Liver (tissue), 8 donors: ENCODE measurements at regions not wholly inside any gene's neighbourhood (a gene's known extent, or its start where the extent isn't known, plus 50 kb on each side); places are given as distances from the start of the nearest gene placed in this dataset.

ENCODE experiments used
- DNase-seq: peaks from one replicate; pipeline ENCODE4 v3.0.0-alpha.2; 2017; ENCODE audit warnings: low spot score
- H3K27ac ChIP-seq, 2 donors: one replicate each; pipeline ENCODE4 v1.7.0; 2013; ENCODE audit warnings: inconsistent platforms in 2 of 2, low read length in 2 of 2, control low read depth in 1 of 2, low read depth in 1 of 2, mild to moderate bottlenecking in 1 of 2
- H3K27me3 ChIP-seq, 4 donors: one replicate each; pipeline versions ENCODE4 v1.6.1 to v1.7.0; 2013; ENCODE audit warnings: low read length in 3 of 4, inconsistent platforms in 1 of 4, mild to moderate bottlenecking in 1 of 4, moderate library complexity in 1 of 4; ENCODE audit not compliant: control insufficient read depth in 4 of 4, insufficient read depth in 4 of 4
- H3K36me3 ChIP-seq, 4 donors: one replicate each; pipeline versions ENCODE4 v1.6.1 to v1.7.0; 2013; ENCODE audit warnings: low read length in 3 of 4, mild to moderate bottlenecking in 3 of 4, low read depth in 1 of 4, moderate library complexity in 1 of 4; ENCODE audit not compliant: control insufficient read depth in 4 of 4, insufficient read depth in 3 of 4
- H3K4me1 ChIP-seq, 4 donors: one replicate each; pipeline versions ENCODE4 v1.6.1 to v1.7.0; 2013; ENCODE audit warnings: low read length in 3 of 4, mild to moderate bottlenecking in 3 of 4, moderate library complexity in 1 of 4; ENCODE audit not compliant: control insufficient read depth in 4 of 4, insufficient read depth in 4 of 4
- H3K4me3 ChIP-seq, 3 donors: one replicate each; pipeline versions ENCODE4 v1.6.1 to v1.7.0; 2013; ENCODE audit warnings: low read length in 3 of 3, control low read depth in 1 of 3, low read depth in 1 of 3, mild to moderate bottlenecking in 1 of 3
- H3K9ac ChIP-seq, 2 donors: one replicate each; pipeline ENCODE4 v1.7.0; 2013; ENCODE audit warnings: low read length in 2 of 2, mild to moderate bottlenecking in 2 of 2, moderate library complexity in 2 of 2, control low read depth in 1 of 2, low read depth in 1 of 2
- H3K9me3 ChIP-seq, 4 donors: one replicate each; pipeline versions ENCODE4 v1.6.1 to v1.7.0; 2013; ENCODE audit warnings: low read length in 3 of 4; ENCODE audit not compliant: control insufficient read depth in 4 of 4
- EGR1 ChIP-seq, 2 donors: IDR thresholded peaks; 2 replicates each; pipeline ENCODE4 v1.6.1; 2016 to 2018; ENCODE audit warnings: antibody characterized with exemption in 2 of 2, low read depth in 2 of 2
- FOXA1 ChIP-seq: IDR thresholded peaks from 2 replicates; pipeline ENCODE4 v1.6.1; 2016; ENCODE audit warnings: antibody characterized with exemption
- FOXA2 ChIP-seq: IDR thresholded peaks from 2 replicates; pipeline ENCODE4 v1.6.1; 2016; ENCODE audit warnings: antibody characterized with exemption
- HNF4A ChIP-seq, 2 donors: conservative IDR thresholded peaks; 2 replicates each; pipeline ENCODE4 v1.6.1; 2016; ENCODE audit warnings: antibody characterized with exemption in 2 of 2, mild to moderate bottlenecking in 2 of 2
- HNF4G ChIP-seq: IDR thresholded peaks from 2 replicates; pipeline ENCODE4 v1.6.1; 2016; ENCODE audit warnings: antibody characterized with exemption
- JUND ChIP-seq, 2 donors: IDR thresholded peaks; 2 replicates each; pipeline ENCODE4 v1.6.1; 2016; ENCODE audit warnings: antibody characterized with exemption in 2 of 2
- NR2F2 ChIP-seq: IDR thresholded peaks from 2 replicates; pipeline ENCODE4 v1.6.1; 2016; ENCODE audit warnings: antibody characterized with exemption
- RAD21 ChIP-seq, 2 donors: IDR thresholded peaks; 2 replicates each; pipeline ENCODE4 v1.6.1; 2016; ENCODE audit warnings: antibody characterized with exemption in 2 of 2, mild to moderate bottlenecking in 2 of 2
- REST ChIP-seq: IDR thresholded peaks from 2 replicates; pipeline ENCODE4 v1.6.1; 2016; ENCODE audit warnings: antibody characterized with exemption, mild to moderate bottlenecking
- RXRA ChIP-seq, 2 donors: IDR thresholded peaks; 2 replicates each; pipeline ENCODE4 v1.6.1; 2017 to 2018; ENCODE audit warnings: antibody characterized with exemption in 2 of 2, mild to moderate bottlenecking in 1 of 2
- SP1 ChIP-seq: IDR thresholded peaks from 2 replicates; pipeline ENCODE4 v1.6.1; 2018; ENCODE audit warnings: antibody characterized with exemption, mild to moderate bottlenecking
- TAF1 ChIP-seq: conservative IDR thresholded peaks from 2 replicates; pipeline ENCODE4 v1.6.1; 2016; ENCODE audit warnings: antibody characterized with exemption, mild to moderate bottlenecking
- YY1 ChIP-seq: IDR thresholded peaks from 2 replicates; pipeline ENCODE4 v1.6.1; 2016; ENCODE audit warnings: antibody characterized with exemption, mild to moderate bottlenecking
- WGBS: extraction: QIAGEN DNeasy Blood & Tissue Kit; methylation state at CpG from one replicate; pipeline ENCODE4 v1.1.7; 2013; 5-methylcytosine and 5-hydroxymethylcytosine counted together
- TF ChIP-seq, protein P1 (sequence below): IDR thresholded peaks from 2 replicates; pipeline ENCODE4 v1.6.1; 2016; ENCODE audit warnings: antibody characterized with exemption
- TF ChIP-seq, protein P2 (sequence below): fragments of 150-350 bp; IDR thresholded peaks from 2 replicates; pipeline ENCODE4 v1.5.1; 2017; ENCODE audit warnings: improper control_type of control experiment, low read depth, low read length; ENCODE audit not compliant: missing input control
- TF ChIP-seq, protein P3 (sequence below): IDR thresholded peaks from 2 replicates; pipeline ENCODE4 v1.6.1; 2016; ENCODE audit warnings: antibody characterized with exemption
- TF ChIP-seq, protein P4 (sequence below): IDR thresholded peaks from 2 replicates; pipeline ENCODE4 v1.6.1; 2016; ENCODE audit warnings: antibody characterized with exemption
- donor health status: healthy.
- donor health status: healthy.
- donor health status: healthy.
- donor health status: healthy.
- donor health status: healthy.

DNA sequence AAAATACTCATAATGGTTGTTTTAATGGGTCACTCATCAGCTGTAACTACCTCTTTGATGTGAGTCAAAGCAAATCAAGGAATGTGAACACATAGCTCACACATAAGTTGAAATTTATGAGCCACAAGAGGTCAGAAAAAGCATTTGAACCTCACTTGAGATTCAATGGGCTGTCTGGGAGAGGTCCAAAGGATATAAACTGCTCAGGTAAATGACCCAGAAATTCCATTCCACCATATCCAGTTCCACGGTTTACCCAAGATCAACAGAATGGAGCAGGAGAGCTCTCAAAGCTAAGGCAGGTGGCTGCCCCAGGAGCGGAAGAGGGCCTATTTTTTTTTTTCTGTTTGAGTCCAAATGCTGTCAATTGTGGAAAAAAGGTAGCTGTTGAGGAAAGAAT, 464.1 kb downstream of the TNS1 start:
- DNase-seq: no peak
- H3K36me3 ChIP-seq: no peaks in the 10 kb centered on the region
- H3K4me3 ChIP-seq: no peak overlapping the region
- H3K4me1 ChIP-seq: no peaks in the 10 kb centered on the region
- H3K9me3 ChIP-seq: no peaks in the 10 kb centered on the region
- peaks cover 0 to 2% (median 0%) of the 10 kb centered on the region in 4 donors for H3K27me3 ChIP-seq
- H3K9ac ChIP-seq: no peak overlapping the region
- WGBS: 78% methylated on average over 2 of the region's 2 CpGs
- H3K27ac ChIP-seq: no peak overlapping the region
- TF ChIP-seq HNF4G (no peak), RAD21 (IDR thresholded peaks at IDR 0.05) (no peak), FOXA1 (no peak), TAF1 (no peak), EGR1 (IDR thresholded peaks at IDR 0.05; ENCODE audit: low read depth in 2 of 2) (no peak), RXRA (IDR thresholded peaks at IDR 0.05) (no peak), HNF4A (conservative IDR thresholded peaks at IDR 0.05) (no peak), JUND (IDR thresholded peaks at IDR 0.05) (no peak), YY1 (no peak), FOXA2 (no peak), REST (no peak), NR2F2 (no peak), SP1 (no peak)
- TF ChIP-seq, protein P1, sequence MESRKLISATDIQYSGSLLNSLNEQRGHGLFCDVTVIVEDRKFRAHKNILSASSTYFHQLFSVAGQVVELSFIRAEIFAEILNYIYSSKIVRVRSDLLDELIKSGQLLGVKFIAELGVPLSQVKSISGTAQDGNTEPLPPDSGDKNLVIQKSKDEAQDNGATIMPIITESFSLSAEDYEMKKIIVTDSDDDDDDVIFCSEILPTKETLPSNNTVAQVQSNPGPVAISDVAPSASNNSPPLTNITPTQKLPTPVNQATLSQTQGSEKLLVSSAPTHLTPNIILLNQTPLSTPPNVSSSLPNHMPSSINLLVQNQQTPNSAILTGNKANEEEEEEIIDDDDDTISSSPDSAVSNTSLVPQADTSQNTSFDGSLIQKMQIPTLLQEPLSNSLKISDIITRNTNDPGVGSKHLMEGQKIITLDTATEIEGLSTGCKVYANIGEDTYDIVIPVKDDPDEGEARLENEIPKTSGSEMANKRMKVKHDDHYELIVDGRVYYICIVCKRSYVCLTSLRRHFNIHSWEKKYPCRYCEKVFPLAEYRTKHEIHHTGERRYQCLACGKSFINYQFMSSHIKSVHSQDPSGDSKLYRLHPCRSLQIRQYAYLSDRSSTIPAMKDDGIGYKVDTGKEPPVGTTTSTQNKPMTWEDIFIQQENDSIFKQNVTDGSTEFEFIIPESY: no peak
- TF ChIP-seq, protein P2, sequence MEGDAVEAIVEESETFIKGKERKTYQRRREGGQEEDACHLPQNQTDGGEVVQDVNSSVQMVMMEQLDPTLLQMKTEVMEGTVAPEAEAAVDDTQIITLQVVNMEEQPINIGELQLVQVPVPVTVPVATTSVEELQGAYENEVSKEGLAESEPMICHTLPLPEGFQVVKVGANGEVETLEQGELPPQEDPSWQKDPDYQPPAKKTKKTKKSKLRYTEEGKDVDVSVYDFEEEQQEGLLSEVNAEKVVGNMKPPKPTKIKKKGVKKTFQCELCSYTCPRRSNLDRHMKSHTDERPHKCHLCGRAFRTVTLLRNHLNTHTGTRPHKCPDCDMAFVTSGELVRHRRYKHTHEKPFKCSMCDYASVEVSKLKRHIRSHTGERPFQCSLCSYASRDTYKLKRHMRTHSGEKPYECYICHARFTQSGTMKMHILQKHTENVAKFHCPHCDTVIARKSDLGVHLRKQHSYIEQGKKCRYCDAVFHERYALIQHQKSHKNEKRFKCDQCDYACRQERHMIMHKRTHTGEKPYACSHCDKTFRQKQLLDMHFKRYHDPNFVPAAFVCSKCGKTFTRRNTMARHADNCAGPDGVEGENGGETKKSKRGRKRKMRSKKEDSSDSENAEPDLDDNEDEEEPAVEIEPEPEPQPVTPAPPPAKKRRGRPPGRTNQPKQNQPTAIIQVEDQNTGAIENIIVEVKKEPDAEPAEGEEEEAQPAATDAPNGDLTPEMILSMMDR: no peak
- TF ChIP-seq, protein P3, sequence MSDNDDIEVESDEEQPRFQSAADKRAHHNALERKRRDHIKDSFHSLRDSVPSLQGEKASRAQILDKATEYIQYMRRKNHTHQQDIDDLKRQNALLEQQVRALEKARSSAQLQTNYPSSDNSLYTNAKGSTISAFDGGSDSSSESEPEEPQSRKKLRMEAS: no peak
- TF ChIP-seq, protein P4, sequence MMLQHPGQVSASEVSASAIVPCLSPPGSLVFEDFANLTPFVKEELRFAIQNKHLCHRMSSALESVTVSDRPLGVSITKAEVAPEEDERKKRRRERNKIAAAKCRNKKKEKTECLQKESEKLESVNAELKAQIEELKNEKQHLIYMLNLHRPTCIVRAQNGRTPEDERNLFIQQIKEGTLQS: no peak
